Endothelial cell of umbilical vein (primary cell): ENCODE measurements at regions not wholly inside any gene's neighbourhood (a gene's known extent, or its start where the extent isn't known, plus 50 kb on each side); places are given as distances from the start of the nearest gene placed in this dataset.

Experiments used
- BruUV-seq: library from RNA; stranded (reverse); fragments of 400-500 nt; replicated peaks from 2 replicates; lab custom pipeline; 2021; lab: Mats Ljungman, UMichigan
- CTCF ChIA-PET: fragments of 300-600, 350-600 bp; sonication (Branson Sonifier 250); formaldehyde crosslinking; loops from one replicate; lab custom pipeline; 2021; ENCODE audit warnings: antibody characterized with exemption, inconsistent platforms; lab: Charles Lee
- POLR2A ChIA-PET: fragments of 300-600, 350-600 bp; sonication (Branson Sonifier 250); formaldehyde crosslinking; loops from one replicate; lab custom pipeline; 2021; ENCODE audit warnings: antibody characterized with exemption, inconsistent platforms; lab: Charles Lee
- DNase-seq: peaks from one replicate; pipeline ENCODE4 v3.0.0-alpha.2; 2011; ENCODE audit warnings: low read depth, low spot score
- FAIRE-seq: peaks from 2 replicates; lab custom pipeline; 2011; peaks lifted over from hg19 to GRCh38; lab: Jason Lieb, UNC
- H2AFZ ChIP-seq: 2 replicates; pipeline ENCODE4 v1.6.0; 2012; ENCODE audit warnings: low read depth, low read length, control low read depth, inconsistent platforms
- H3K27ac ChIP-seq: 2 replicates; pipeline ENCODE4 v1.5.1; 2011; ENCODE audit warnings: low read depth, mild to moderate bottlenecking, control low read depth, low read length, moderate library complexity; ENCODE audit not compliant: insufficient read depth
- H3K27me3 ChIP-seq, 2 experiments: 2 replicates each; pipeline versions ENCODE4 v1.6.0 to v1.6.1; 2011; ENCODE audit warnings: low read length in 2 of 2, mixed read lengths in 1 of 2; ENCODE audit not compliant: control insufficient read depth in 2 of 2, insufficient read depth in 2 of 2
- H3K36me3 ChIP-seq, 2 experiments: 2 replicates in 1 of 2; 3 replicates in 1 of 2; pipeline ENCODE4 v1.5.1; 2011; ENCODE audit warnings: low read length in 2 of 2, mild to moderate bottlenecking in 1 of 2, moderate library complexity in 1 of 2; ENCODE audit not compliant: control insufficient read depth in 2 of 2, insufficient read depth in 2 of 2; ENCODE audit errors: extremely low read depth in 1 of 2
- H3K4me1 ChIP-seq: 3 replicates; pipeline ENCODE4 v1.5.1; 2011; ENCODE audit warnings: mild to moderate bottlenecking, low read length; ENCODE audit not compliant: control insufficient read depth, insufficient read depth; ENCODE audit errors: extremely low read depth
- H3K4me2 ChIP-seq: 2 replicates; pipeline ENCODE4 v1.6.1; 2011; ENCODE audit warnings: low read length, control low read depth, mixed read lengths; ENCODE audit not compliant: insufficient read depth
- H3K4me3 ChIP-seq, 3 experiments: fragments of 200-600 bp in 1 of 3; sonication (generic), shearing (Covaris generic) in 1 of 3; replicated peaks in 1 of 3; 2 replicates each; pipeline ENCODE4 v1.5.1; 2011 to 2016; ENCODE audit warnings: control low read depth in 3 of 3, low read length in 3 of 3, mild to moderate bottlenecking in 2 of 3, inconsistent platforms in 1 of 3, low read depth in 1 of 3, moderate library complexity in 1 of 3; ENCODE audit not compliant: insufficient read depth in 1 of 3
- H3K79me2 ChIP-seq: 2 replicates; pipeline ENCODE4 v1.6.0; 2012; ENCODE audit warnings: low read length, inconsistent platforms; ENCODE audit not compliant: control insufficient read depth, insufficient read depth
- H3K9ac ChIP-seq: replicated peaks from 2 replicates; pipeline ENCODE3; 2011; ENCODE audit warnings: low read length, control low read depth; ENCODE audit not compliant: insufficient read depth; ENCODE audit errors: extremely low read depth
- H3K9me1 ChIP-seq: replicated peaks from 3 replicates; pipeline ENCODE4 v1.6.0; 2011; ENCODE audit warnings: mild to moderate bottlenecking, low read length; ENCODE audit not compliant: control insufficient read depth, insufficient read depth; ENCODE audit errors: extremely low read depth
- H3K9me3 ChIP-seq: replicated peaks from 2 replicates; pipeline ENCODE4 v1.5.1; 2012; ENCODE audit warnings: low read length, inconsistent platforms; ENCODE audit not compliant: control insufficient read depth, insufficient read depth
- H4K20me1 ChIP-seq: replicated peaks from 2 replicates; pipeline ENCODE3; 2011; ENCODE audit warnings: mild to moderate bottlenecking, low read length; ENCODE audit not compliant: control insufficient read depth, insufficient read depth; ENCODE audit errors: extremely low read depth
- EZH2 ChIP-seq: IDR thresholded peaks from 2 replicates; pipeline ENCODE4 v1.6.1; 2012; ENCODE audit warnings: borderline replicate concordance, low read depth, mild to moderate bottlenecking, moderate library complexity, low read length, inconsistent platforms; ENCODE audit not compliant: severe bottlenecking
- FOS ChIP-seq: IDR thresholded peaks from 2 replicates; pipeline ENCODE4 v1.6.1; 2011; ENCODE audit warnings: mild to moderate bottlenecking, low read length, moderate library complexity, borderline replicate concordance; ENCODE audit not compliant: insufficient read depth
- GATA2 ChIP-seq: IDR thresholded peaks from 2 replicates; pipeline ENCODE4 v1.7.0; 2011; ENCODE audit warnings: low read depth, mild to moderate bottlenecking, moderate library complexity, mixed read lengths, low read length; ENCODE audit not compliant: insufficient read length, insufficient read depth
- JUN ChIP-seq: IDR thresholded peaks from 2 replicates; pipeline ENCODE4 v1.6.1; 2011; ENCODE audit warnings: borderline replicate concordance, low read depth; ENCODE audit not compliant: insufficient read length, insufficient read depth
- MAX ChIP-seq: IDR thresholded peaks from 2 replicates; pipeline ENCODE4 v1.6.1; 2011; ENCODE audit not compliant: insufficient read depth, insufficient read length
- MYC ChIP-seq: IDR thresholded peaks from one replicate; pipeline ENCODE4 v1.6.1; 2011; ENCODE audit warnings: mild to moderate bottlenecking, low read depth, low read length
- POLR2A ChIP-seq: IDR thresholded peaks from 2 replicates; pipeline ENCODE4 v1.6.1; 2012; ENCODE audit warnings: low read depth, mild to moderate bottlenecking, control low read depth, low read length
- POLR2AphosphoS5 ChIP-seq: IDR thresholded peaks from 2 replicates; pipeline ENCODE4 v1.6.1; 2012; ENCODE audit warnings: low read depth, mild to moderate bottlenecking, control low read depth, low read length, moderate library complexity; ENCODE audit not compliant: insufficient read depth
- dilution Hi-C: fragments of 300-500 bp; cut with MboI; formaldehyde crosslinking; loops from one replicate; pipeline ENCODE4 v1.15.0; 2019; ENCODE audit warnings: low sequenced_read_pairs; ENCODE audit not compliant: extremely low pct_ligation_motif_present
- intact Hi-C: fragments of 100-400 bp; cut with micrococcal nuclease; formaldehyde crosslinking; loops from one replicate; pipeline ENCODE4 v1.10.0; 2022
- TF ChIP-seq, protein P1 (sequence below), 2 donors: IDR thresholded peaks; 1 replicate in 1 of 2; 2 replicates in 1 of 2; pipeline ENCODE4 v1.5.1; 2011; ENCODE audit warnings: low read length in 2 of 2, mild to moderate bottlenecking in 2 of 2, moderate library complexity in 2 of 2, control low read depth in 1 of 2, inconsistent platforms in 1 of 2, low read depth in 1 of 2; ENCODE audit not compliant: insufficient read depth in 1 of 2; ENCODE audit errors: extremely low read depth in 1 of 2

GRCh38 chr6:148263010-148263409, 79.6 kb upstream of the SASH1 start:
- intact Hi-C loops: no loop called here
- FAIRE-seq (peak; percentile 35), DNase-seq (no peak)
- H2AFZ ChIP-seq: no peak overlapping the region
- no peak overlapping the region for H3K4me2 ChIP-seq
- no peak overlapping the region for H3K27ac ChIP-seq
- H3K9ac ChIP-seq: no peak overlapping the region
- no TSS peak for BruUV-seq
- no peaks in the 10 kb centered on the region for H3K79me2 ChIP-seq
- no peak overlapping the region for H3K4me3 ChIP-seq
- no peaks in the 10 kb centered on the region for H3K36me3 ChIP-seq
- H3K9me3 ChIP-seq: no peaks in the 10 kb centered on the region
- dilution Hi-C loops: no loop called here
- no peaks in the 10 kb centered on the region for H3K9me1 ChIP-seq
- TF ChIP-seq MYC: no peak
- no peak for TF ChIP-seq JUN
- TF ChIP-seq POLR2A: no peak
- no peak for TF ChIP-seq EZH2
- POLR2A ChIA-PET: no interaction called here
- peaks cover 6% of the 10 kb centered on the region for H3K4me1 ChIP-seq
- no peaks in the 10 kb centered on the region for H3K27me3 ChIP-seq
- no peaks in the 10 kb centered on the region for H4K20me1 ChIP-seq
- CTCF ChIA-PET: interaction anchor here (1.1 to 3.6 kb wide), 5 partner anchors 8 to 83 kb away, joined by 3 to 15 read pairs (median 4); no protein-coding TSS in a partner anchor

- no peak overlapping the region for H3K27ac ChIP-seq
- H2AFZ ChIP-seq: no peak overlapping the region
- TF ChIP-seq POLR2A (no peak), EZH2 (no peak), MAX (no peak), JUN (no peak), GATA2 (no peak), FOS (no peak), MYC (no peak), POLR2AphosphoS5 (no peak)
- TF ChIP-seq, protein P1, sequence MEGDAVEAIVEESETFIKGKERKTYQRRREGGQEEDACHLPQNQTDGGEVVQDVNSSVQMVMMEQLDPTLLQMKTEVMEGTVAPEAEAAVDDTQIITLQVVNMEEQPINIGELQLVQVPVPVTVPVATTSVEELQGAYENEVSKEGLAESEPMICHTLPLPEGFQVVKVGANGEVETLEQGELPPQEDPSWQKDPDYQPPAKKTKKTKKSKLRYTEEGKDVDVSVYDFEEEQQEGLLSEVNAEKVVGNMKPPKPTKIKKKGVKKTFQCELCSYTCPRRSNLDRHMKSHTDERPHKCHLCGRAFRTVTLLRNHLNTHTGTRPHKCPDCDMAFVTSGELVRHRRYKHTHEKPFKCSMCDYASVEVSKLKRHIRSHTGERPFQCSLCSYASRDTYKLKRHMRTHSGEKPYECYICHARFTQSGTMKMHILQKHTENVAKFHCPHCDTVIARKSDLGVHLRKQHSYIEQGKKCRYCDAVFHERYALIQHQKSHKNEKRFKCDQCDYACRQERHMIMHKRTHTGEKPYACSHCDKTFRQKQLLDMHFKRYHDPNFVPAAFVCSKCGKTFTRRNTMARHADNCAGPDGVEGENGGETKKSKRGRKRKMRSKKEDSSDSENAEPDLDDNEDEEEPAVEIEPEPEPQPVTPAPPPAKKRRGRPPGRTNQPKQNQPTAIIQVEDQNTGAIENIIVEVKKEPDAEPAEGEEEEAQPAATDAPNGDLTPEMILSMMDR (IDR thresholded peaks at IDR 0.05; ENCODE audit: extremely low read depth in 1 of 2, insufficient read depth in 1 of 2, low read depth in 1 of 2, low read length in 2 of 2): no peak
- dilution Hi-C loops (no loop called here), intact Hi-C loops (no loop called here)
- H3K4me2 ChIP-seq: no peak overlapping the region
- BruUV-seq: no TSS peak
- FAIRE-seq (no peak), DNase-seq (no peak)
- H3K9ac ChIP-seq: no peak overlapping the region
- no peaks in the 10 kb centered on the region for H3K79me2 ChIP-seq
- H3K4me3 ChIP-seq: no peak overlapping the region
- H3K27me3 ChIP-seq: no peaks in the 10 kb centered on the region
- ChIA-PET CTCF (interaction anchor here (1.2 to 3.6 kb wide), 4 partner anchors 11 to 84 kb away, joined by 3 to 15 read pairs (median 5); no protein-coding TSS in a partner anchor), POLR2A (interaction anchor here (0.7 kb wide), 1 partner anchor 88 kb away, joined by 3 read pairs; no protein-coding TSS in a partner anchor)
- H4K20me1 ChIP-seq: no peaks in the 10 kb centered on the region
- H3K9me3 ChIP-seq: no peaks in the 10 kb centered on the region
- H3K9me1 ChIP-seq: no peaks in the 10 kb centered on the region
- no peaks in the 10 kb centered on the region for H3K36me3 ChIP-seq
- peaks cover 16% of the 10 kb centered on the region for H3K4me1 ChIP-seq
Observed at GRCh38 chr6:148263961-148264360, 78.7 kb upstream of the SASH1 start.
